IMR-90 (cell line): ENCODE measurements at regions not wholly inside any gene's neighbourhood (a gene's known extent, or its start where the extent isn't known, plus 50 kb on each side); places are given as distances from the start of the nearest gene placed in this dataset.

Source experiments
- ATAC-seq: fragments of 200-7000 bp; cut with Tn5 transposase; 2 replicates; pipeline ENCODE4 v1.9.1; 2020; ENCODE audit warnings: low read depth, mild to moderate bottlenecking, moderate library complexity
- BruUV-seq: library from RNA; stranded (reverse); fragments of 400-500 nt; replicated peaks from 2 replicates; lab custom pipeline; 2021; lab: Mats Ljungman, UMichigan
- CTCF ChIA-PET: fragments of 300-600 bp; formaldehyde crosslinking; extraction: SDS; loops from one replicate; lab custom pipeline; 2021; ENCODE audit warnings: antibody characterized with exemption; lab: Yijun Ruan, JAX
- POLR2A ChIA-PET: fragments of 300-600 bp; sonication (Branson Sonifier 250); formaldehyde crosslinking; loops from one replicate; lab custom pipeline; 2022; ENCODE audit warnings: antibody characterized with exemption; ENCODE audit not compliant: unreplicated experiment; lab: Charles Lee
- DNase-seq: peaks from one replicate; pipeline ENCODE4 v3.0.0; 2013
- H2AFZ ChIP-seq: replicated peaks from 2 replicates; pipeline ENCODE3; 2013; ENCODE audit warnings: low read length, mild to moderate bottlenecking; ENCODE audit not compliant: poor library complexity
- H2AK5ac ChIP-seq: 2 replicates; pipeline ENCODE4 v1.6.1; 2013; ENCODE audit warnings: low read depth, low read length, inconsistent platforms
- H2AK9ac ChIP-seq: replicated peaks from 2 replicates; pipeline ENCODE3; 2013; ENCODE audit warnings: mild to moderate bottlenecking, low read depth, low read length, moderate library complexity; ENCODE audit not compliant: poor library complexity
- H2BK120ac ChIP-seq: 2 replicates; pipeline ENCODE4 v1.6.1; 2013; ENCODE audit warnings: low read depth, low read length, inconsistent platforms
- H2BK15ac ChIP-seq: 3 replicates; pipeline ENCODE4 v1.6.1; 2013; ENCODE audit warnings: low read depth, low read length, inconsistent platforms
- H2BK20ac ChIP-seq: 2 replicates; pipeline ENCODE4 v1.6.1; 2013; ENCODE audit warnings: low read depth, mild to moderate bottlenecking, inconsistent platforms, low read length, moderate library complexity
- H2BK5ac ChIP-seq: 2 replicates; pipeline ENCODE4 v1.6.1; 2013; ENCODE audit warnings: mild to moderate bottlenecking, low read depth, low read length, inconsistent platforms; ENCODE audit not compliant: poor library complexity, severe bottlenecking
- H3K14ac ChIP-seq: replicated peaks from 2 replicates; pipeline ENCODE4 v1.6.1; 2013; ENCODE audit warnings: low read depth, low read length, inconsistent platforms
- H3K18ac ChIP-seq: 2 replicates; pipeline ENCODE4 v1.6.1; 2013; ENCODE audit warnings: low read depth, low read length, control low read depth
- H3K23ac ChIP-seq: 2 replicates; pipeline ENCODE4 v1.6.1; 2013; ENCODE audit warnings: low read depth, low read length, inconsistent platforms
- H3K27ac ChIP-seq: 2 replicates; pipeline ENCODE4 v1.5.1; 2013; ENCODE audit warnings: mild to moderate bottlenecking, control low read depth, low read length; ENCODE audit not compliant: insufficient read depth
- H3K27me3 ChIP-seq: 2 replicates; pipeline ENCODE4 v1.6.1; 2013; ENCODE audit warnings: low read length; ENCODE audit not compliant: control insufficient read depth, insufficient read depth
- H3K36me3 ChIP-seq: 2 replicates; pipeline ENCODE4 v1.6.1; 2013; ENCODE audit warnings: low read length, mixed read lengths; ENCODE audit not compliant: control insufficient read depth, insufficient read depth
- H3K4ac ChIP-seq: 2 replicates; pipeline ENCODE4 v1.6.1; 2013; ENCODE audit warnings: low read depth, low read length, inconsistent platforms
- H3K4me1 ChIP-seq: 2 replicates; pipeline ENCODE4 v1.6.1; 2013; ENCODE audit warnings: low read length, mixed read lengths; ENCODE audit not compliant: control insufficient read depth, insufficient read depth
- H3K4me2 ChIP-seq: 2 replicates; pipeline ENCODE4 v1.6.1; 2013; ENCODE audit warnings: low read depth, mild to moderate bottlenecking, control low read depth, low read length, moderate library complexity
- H3K4me3 ChIP-seq: 2 replicates; pipeline ENCODE4 v1.5.1; 2013; ENCODE audit warnings: low read depth, mild to moderate bottlenecking, control low read depth, low read length, moderate library complexity; ENCODE audit not compliant: insufficient read depth
- H3K56ac ChIP-seq: 2 replicates; pipeline ENCODE4 v1.6.1; 2013; ENCODE audit warnings: low read length, inconsistent platforms; ENCODE audit not compliant: insufficient read depth; ENCODE audit errors: extremely low read depth
- H3K79me1 ChIP-seq, 2 experiments: 2 replicates each; pipeline ENCODE4 v1.6.1; 2013; ENCODE audit warnings: low read length in 2 of 2, inconsistent platforms in 1 of 2, low read depth in 1 of 2
- H3K9ac ChIP-seq: 2 replicates; pipeline ENCODE4 v1.6.1; 2013; ENCODE audit warnings: low read depth, low read length, control low read depth
- H3K9me1 ChIP-seq: 2 replicates; pipeline ENCODE4 v1.6.1; 2013; ENCODE audit warnings: low read length, inconsistent platforms; ENCODE audit not compliant: insufficient read depth
- H3K9me3 ChIP-seq: 2 replicates; pipeline ENCODE4 v1.6.1; 2013; ENCODE audit warnings: low read length; ENCODE audit not compliant: control insufficient read depth, insufficient read depth
- H4K20me1 ChIP-seq: 2 replicates; pipeline ENCODE4 v1.6.1; 2013; ENCODE audit warnings: low read length, inconsistent platforms; ENCODE audit not compliant: insufficient read depth
- H4K5ac ChIP-seq: 2 replicates; pipeline ENCODE4 v1.6.1; 2013; ENCODE audit warnings: mild to moderate bottlenecking, low read depth, low read length, control low read depth
- H4K8ac ChIP-seq, 2 experiments: 2 replicates each; pipeline ENCODE4 v1.6.1; 2013; ENCODE audit warnings: low read depth in 2 of 2, low read length in 2 of 2, control low read depth in 1 of 2, inconsistent platforms in 1 of 2
- H4K91ac ChIP-seq: 2 replicates; pipeline ENCODE4 v1.6.1; 2013; ENCODE audit warnings: low read depth, low read length, inconsistent platforms; ENCODE audit not compliant: insufficient read depth
- BHLHE40 ChIP-seq: fragments of 150-350 bp; IDR thresholded peaks from 2 replicates; pipeline ENCODE4 v1.6.1; 2016; ENCODE audit warnings: mild to moderate bottlenecking, low read depth, low read length
- CEBPB ChIP-seq: IDR thresholded peaks from 2 replicates; pipeline ENCODE4 v1.6.1; 2012; ENCODE audit warnings: low read depth, low read length, improper control_type of control experiment
- FOS ChIP-seq: fragments of 150-350 bp; IDR thresholded peaks from 2 replicates; pipeline ENCODE4 v1.6.1; 2016; ENCODE audit warnings: low read depth, low read length
- MAFK ChIP-seq: IDR thresholded peaks from 2 replicates; pipeline ENCODE4 v1.6.1; 2012; ENCODE audit warnings: low read depth, low read length, improper control_type of control experiment
- MAZ ChIP-seq: IDR thresholded peaks from 2 replicates; pipeline ENCODE4 v1.6.1; 2012; ENCODE audit warnings: low read depth, mild to moderate bottlenecking, low read length, improper control_type of control experiment, moderate library complexity, borderline replicate concordance
- NFE2L2 ChIP-seq: fragments of 150-350 bp; IDR thresholded peaks from 2 replicates; pipeline ENCODE4 v1.6.1; 2016; ENCODE audit warnings: low read depth, mild to moderate bottlenecking, low read length
- RAD21 ChIP-seq: IDR thresholded peaks from 2 replicates; pipeline ENCODE4 v1.6.1; 2012; ENCODE audit warnings: low read length, improper control_type of control experiment
- RCOR1 ChIP-seq: IDR thresholded peaks from 2 replicates; pipeline ENCODE4 v1.6.1; 2012; ENCODE audit warnings: mild to moderate bottlenecking, low read length, improper control_type of control experiment; ENCODE audit not compliant: insufficient replicate concordance
- RFX5 ChIP-seq: IDR thresholded peaks from 2 replicates; pipeline ENCODE4 v1.8.0; 2012; ENCODE audit warnings: low read depth, mild to moderate bottlenecking, low read length, moderate library complexity
- SMC3 ChIP-seq: fragments of 150-350 bp; IDR thresholded peaks from 2 replicates; pipeline ENCODE4 v1.6.1; 2016; ENCODE audit warnings: low read depth, mild to moderate bottlenecking, antibody characterized with exemption, low read length, moderate library complexity
- USF2 ChIP-seq: fragments of 150-350 bp; IDR thresholded peaks from 2 replicates; pipeline ENCODE4 v1.6.1; 2017; ENCODE audit warnings: mild to moderate bottlenecking, antibody characterized with exemption, low read length, low read depth
- WGBS, 2 experiments: methylation state at CpG; one replicate each; pipeline versions ENCODE4 v1.1.5 to v1.1.7; 2013; ENCODE audit warnings: missing lambda C conversion rate in 2 of 2; ENCODE audit not compliant: insufficient read length in 1 of 2; ENCODE audit errors: extremely low coverage in 2 of 2; 5-methylcytosine and 5-hydroxymethylcytosine counted together
- dilution Hi-C: fragments of 300-500 bp; cut with HindIII; formaldehyde crosslinking; loops from one replicate; pipeline ENCODE4 v1.14.3; 2018; ENCODE audit warnings: low sequenced_read_pairs; ENCODE audit not compliant: unreplicated experiment
- in situ Hi-C: fragments of 300-500 bp; cut with MboI; formaldehyde crosslinking; loops from 3 replicates; pipeline ENCODE4 v1.14.3; 2019; ENCODE audit warnings: low sequenced_read_pairs, inconsistent platforms, mixed read lengths
- intact Hi-C: fragments of 100-400 bp; cut with micrococcal nuclease; formaldehyde crosslinking; loops from 2 replicates; pipeline ENCODE4 v1.10.0; 2022
- TF ChIP-seq, protein P1 (sequence below): fragments of 150-350 bp; IDR thresholded peaks from 2 replicates; pipeline ENCODE4 v1.6.1; 2016; ENCODE audit warnings: low read depth, mild to moderate bottlenecking, low read length, moderate library complexity, borderline replicate concordance

DNA sequence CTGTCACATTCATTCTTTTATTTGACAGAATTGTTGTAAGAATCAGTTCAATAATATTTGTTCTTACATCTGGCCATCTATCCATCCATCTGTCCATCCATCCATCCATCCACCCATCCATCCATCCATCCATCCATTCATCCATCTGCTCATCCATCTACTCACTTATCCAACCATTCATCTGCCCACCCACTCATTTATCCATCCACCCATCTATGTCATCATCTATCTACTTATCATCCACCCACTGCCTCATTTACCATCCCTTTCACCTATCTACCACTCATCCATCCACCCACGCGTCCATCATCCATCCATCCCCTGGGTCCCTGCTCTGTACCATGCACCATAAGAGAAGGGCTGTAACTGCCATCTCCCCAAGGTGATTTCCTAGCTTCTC is 134.1 kb downstream of the FOXD2 start:
- DNase-seq: no peak
- Histone ChIP-seq H2AFZ (no peak overlapping the region), H3K18ac (no peak overlapping the region), H3K23ac (no peak overlapping the region), H3K36me3 (no peaks in the 10 kb centered on the region), H3K27ac (no peak overlapping the region), H3K9ac (no peak overlapping the region), H3K4ac (no peak overlapping the region), H2BK15ac (no peak overlapping the region), H3K56ac (no peak overlapping the region), H2BK20ac (no peak overlapping the region), H4K20me1 (no peaks in the 10 kb centered on the region), H4K5ac (no peak overlapping the region), H2AK5ac (no peak overlapping the region), H3K4me3 (no peak overlapping the region), H3K14ac (no peak overlapping the region), H3K27me3 (no peaks in the 10 kb centered on the region; the same call in 1 of the 2 replicates), H2AK9ac (no peak overlapping the region), H3K9me3 (no peaks in the 10 kb centered on the region), H3K4me2 (no peak overlapping the region), H2BK5ac (no peak overlapping the region), H2BK120ac (no peak overlapping the region), H3K4me1 (no peaks in the 10 kb centered on the region; the same call in 1 of the 2 replicates), H4K8ac (no peak overlapping the region), H3K79me1 (no peaks in the 10 kb centered on the region), H3K9me1 (no peaks in the 10 kb centered on the region), H4K91ac (no peak overlapping the region)
- intact Hi-C loops (no loop called here), in situ Hi-C loops (no loop called here), dilution Hi-C loops (no loop called here)
- CTCF ChIA-PET: no interaction called here
- ATAC-seq: no peak
- no TSS peak for BruUV-seq
- no peak for TF ChIP-seq RAD21
- TF ChIP-seq RCOR1: no peak
- TF ChIP-seq MAZ: no peak
- no peak for TF ChIP-seq SMC3
- no peak for TF ChIP-seq NFE2L2
- TF ChIP-seq USF2: no peak
- TF ChIP-seq RFX5: no peak
- TF ChIP-seq FOS: no peak
- no peak for TF ChIP-seq CEBPB
- TF ChIP-seq MAFK: no peak
- TF ChIP-seq, protein P1, sequence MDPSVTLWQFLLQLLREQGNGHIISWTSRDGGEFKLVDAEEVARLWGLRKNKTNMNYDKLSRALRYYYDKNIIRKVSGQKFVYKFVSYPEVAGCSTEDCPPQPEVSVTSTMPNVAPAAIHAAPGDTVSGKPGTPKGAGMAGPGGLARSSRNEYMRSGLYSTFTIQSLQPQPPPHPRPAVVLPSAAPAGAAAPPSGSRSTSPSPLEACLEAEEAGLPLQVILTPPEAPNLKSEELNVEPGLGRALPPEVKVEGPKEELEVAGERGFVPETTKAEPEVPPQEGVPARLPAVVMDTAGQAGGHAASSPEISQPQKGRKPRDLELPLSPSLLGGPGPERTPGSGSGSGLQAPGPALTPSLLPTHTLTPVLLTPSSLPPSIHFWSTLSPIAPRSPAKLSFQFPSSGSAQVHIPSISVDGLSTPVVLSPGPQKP: no peak
- TF ChIP-seq BHLHE40: no peak
- WGBS, 2 experiments: 100% methylated on average over 2 of the region's 2 CpGs; no CpG with 5 or more reads in 1 of the 2 experiments
- POLR2A ChIA-PET: no interaction called here
